ENCODE measurements at regions not wholly inside any gene's neighbourhood (a gene's known extent, or its start where the extent isn't known, plus 50 kb on each side); places are given as distances from the start of the nearest gene placed in this dataset.

DNA sequence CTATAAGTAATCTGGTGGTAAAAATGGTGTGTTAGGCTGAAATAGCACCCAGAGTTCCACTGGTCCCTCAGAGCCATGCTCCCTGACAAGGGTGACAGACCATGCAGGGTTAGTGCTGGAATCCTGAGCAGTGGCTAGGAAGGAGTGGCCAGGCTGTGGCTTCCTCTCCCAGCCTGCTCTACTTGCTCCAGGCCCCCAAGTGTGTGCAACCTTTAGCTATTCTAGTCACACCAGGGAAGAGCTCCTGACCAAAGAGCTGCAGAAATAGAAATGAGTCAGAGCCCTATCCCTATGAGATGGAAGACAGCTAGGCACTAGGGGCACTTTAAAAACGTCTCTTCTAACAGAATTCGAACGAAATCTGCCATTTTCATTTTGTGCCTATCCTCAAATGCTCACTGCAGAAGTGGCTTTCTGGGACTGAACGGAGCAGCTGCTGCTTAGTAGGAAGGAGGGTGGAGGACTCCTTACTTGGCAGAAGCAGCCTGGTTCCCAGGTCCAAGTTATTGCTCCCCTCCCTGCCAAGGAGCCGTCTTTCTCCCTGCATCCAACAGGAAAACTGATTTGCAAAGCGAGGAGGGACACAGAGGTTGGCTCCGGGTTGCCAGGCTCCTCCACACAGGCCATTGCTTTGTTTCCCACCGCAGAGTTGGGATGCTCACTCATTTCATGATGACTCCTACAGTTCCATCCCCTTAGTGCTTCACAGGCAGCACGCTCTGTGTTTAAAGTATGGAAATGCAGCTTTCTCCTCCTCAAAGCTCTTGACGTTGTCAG, 754.5 kb downstream of the C6orf118 start:
- no peak for DNase-seq

DNA sequence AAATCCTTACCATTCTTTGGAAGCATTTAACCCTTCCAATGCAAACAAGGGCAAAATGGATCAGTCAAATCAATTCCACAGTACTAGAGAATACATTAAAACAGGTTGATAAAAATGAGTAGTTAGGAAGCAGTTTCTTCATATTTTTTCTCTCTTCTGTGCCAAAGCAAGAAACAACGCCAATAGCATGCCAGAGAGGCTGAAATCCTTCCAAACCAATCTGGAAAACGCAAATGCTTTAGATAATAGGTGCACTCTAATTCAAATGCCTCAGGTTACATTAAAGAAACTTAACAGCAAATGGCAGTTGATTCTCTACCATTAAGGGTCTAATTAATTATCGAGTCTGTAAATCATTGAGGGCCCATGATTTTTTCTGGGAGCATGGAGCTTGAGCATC, 755.2 kb downstream of the C6orf118 start:
- DNase-seq: no peak

DNA sequence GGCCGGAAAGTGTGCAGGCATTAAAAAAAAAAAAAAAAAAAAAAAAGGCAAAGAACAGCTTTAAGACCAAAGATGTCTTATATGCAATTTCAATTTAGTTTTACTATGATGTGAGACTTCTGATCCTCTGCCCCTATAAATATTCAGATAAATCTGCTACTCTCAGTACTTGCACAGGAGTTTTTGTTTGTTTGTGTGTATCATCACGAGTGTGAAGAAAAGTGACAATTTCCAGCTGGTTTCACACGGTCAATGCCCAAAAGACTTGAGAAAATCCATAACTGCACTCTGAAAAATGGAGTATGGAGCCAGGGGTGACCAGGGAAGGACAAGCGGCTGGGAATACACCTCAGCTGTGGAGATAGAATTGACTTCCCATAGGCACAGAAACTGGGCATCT, 757.7 kb downstream of the C6orf118 start:
- DNase-seq: no peak

DNA sequence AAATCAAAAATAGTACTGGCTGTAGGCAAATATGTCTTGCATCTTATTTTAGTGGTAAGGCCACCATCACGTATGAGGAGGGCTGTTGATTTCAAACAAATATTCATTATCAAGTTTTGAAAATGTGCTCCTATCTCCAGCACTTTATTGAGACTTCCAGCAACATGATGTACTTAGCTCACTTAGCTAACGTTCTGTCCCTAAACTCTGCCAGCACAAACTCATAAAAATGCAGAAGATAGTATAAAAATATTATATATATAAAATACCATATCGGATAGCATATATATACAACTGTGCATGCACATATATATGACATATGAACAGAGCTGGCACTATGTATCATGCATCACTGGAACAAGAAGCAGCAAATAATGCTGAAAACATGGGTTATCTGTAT, 762.3 kb downstream of the C6orf118 start:
- DNase-seq: no peak

DNA sequence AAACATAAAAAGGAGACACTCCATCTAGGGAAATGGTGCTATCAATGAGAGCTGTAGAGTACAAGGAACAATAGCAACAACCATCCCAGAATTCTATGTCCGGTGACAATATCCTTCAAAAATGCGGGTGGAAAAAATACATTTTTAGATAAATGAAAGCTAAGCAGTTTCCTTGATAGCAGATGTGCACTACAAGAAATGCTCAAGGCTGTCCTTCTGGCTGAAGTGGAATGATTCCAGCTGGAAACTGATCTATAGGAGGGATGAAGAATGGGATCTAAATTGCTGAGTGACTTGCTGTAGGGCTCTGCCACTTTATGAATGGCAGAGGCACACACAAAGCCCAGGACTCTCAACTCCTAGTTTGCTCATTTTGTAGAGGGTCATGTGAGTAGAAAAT, 763.1 kb downstream of the C6orf118 start:
- DNase-seq: no peak

DNA sequence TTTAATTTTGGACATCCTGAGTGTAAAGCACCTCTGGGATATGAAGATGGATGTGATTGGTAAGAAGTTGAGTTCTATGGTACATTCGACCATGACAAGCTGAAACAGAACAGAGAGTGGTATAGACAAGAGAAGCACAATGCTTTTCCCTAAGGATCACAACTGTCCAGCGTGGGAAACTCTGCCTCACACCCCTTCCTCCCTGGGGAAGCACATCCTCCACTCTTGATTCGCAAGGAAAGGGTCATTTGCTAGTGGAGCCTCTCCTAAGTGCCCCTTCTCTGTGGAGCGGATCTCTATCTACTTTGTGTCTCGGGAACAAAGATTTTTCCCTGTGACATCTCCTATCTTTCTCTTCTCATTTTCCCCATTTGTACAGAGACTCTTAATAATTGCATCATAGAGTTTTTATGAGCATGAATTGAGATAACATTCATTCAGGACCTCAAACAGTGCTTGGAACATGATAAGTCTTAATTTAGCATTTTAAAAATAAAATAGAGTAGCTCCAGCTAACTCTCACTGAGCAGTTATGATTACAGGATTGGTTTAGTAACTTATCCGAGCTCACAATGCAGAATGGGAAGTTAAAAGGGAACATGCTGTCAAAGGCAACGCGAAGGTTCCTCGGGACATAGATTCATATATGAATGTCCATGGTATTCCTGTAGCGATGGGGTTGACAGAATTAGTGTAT, 775.2 kb downstream of the C6orf118 start:
- DNase-seq: no peak

DNA sequence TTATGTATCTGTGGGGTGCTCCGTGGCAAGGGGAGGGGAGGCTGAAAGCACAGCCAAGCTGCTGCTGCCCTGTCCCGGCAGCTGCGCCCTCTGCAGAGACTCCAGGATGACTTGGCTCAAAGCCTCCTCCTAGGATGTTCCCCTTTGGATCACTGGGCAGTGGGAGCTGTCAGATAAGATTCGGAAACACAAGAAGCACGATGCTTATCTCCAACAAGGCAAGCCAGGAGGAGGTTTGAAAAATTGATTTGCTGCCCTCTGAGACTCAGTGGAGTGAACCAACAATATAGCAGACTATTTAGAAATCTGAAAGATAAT, 776.4 kb downstream of the C6orf118 start:
- peak; percentile 8 for DNase-seq

DNA sequence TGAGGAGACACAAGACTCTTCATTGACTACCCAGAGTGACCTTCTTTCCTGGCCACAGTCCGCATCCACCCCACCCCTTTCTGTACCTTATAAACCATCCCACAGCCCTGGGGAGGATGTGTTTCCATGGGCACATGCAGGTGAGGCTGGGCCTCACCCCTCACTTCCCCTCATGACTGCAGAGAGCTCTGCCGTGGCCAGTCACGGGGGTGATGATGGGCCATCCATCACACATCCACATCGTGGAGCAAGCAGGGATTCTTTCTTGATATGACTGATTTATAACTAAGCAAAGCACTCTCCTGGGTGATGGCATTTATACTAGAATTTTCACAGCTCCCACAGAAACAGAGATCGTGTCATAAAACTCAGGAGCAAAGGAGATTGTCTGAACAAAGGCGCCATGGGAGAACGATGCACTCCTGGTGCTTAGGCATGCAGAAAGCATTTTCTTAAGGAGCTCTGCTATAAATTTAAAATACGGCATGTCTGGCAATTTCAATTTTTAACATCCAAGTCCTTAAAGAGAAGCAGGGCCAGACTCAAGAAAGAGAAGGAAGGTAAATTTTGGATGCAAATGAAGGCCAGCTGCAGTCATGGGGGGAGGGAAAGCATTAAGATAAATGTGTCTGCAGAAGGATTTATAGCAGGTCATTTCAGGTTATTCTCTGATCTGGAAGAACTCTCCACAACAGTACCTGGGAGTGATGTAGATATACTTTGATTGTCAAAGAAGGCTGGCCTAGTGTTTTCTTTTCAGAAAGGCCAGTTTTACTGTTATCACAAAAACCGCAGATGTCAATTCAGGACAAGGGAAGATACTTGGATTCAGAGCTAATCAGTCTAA, 777.0 kb downstream of the C6orf118 start:
- peak; percentile 27 for DNase-seq

DNA sequence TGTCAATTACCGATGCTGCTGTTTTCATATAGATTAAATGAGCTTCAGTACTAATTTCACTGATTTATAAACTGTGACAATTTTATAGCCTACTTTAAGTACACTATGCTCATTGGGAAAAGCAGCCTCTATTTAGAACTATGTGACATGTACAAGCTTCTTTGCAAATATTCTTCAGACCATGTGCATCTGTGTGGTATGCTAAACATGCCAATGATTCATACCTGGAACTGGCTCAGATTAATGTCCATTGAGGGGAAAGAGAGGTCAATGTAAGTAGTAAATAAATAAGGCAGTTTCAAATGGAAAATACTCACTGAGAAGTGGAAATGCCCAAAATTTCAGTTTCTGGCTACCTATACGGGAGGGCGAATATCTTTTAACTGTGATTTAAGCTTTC, 777.7 kb downstream of the C6orf118 start:
- no peak for DNase-seq

DNA sequence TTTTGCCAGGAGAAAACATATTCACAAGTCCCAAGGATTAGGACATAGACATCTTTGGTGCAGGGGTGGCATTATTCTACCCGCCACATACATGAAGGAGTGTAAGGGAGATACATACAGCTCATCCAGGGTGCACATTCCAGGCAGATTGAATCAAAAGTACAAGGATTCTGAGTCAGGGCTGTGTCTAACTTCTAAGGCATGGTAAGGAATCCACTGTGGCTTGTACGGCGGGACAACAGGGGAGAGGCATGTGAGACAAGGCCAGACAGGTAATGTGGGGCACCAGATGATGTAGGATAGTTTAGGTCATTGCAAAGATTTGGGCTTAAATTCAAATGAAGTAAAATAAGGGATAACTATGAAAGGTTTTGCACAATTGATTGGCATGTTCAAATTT, 780.9 kb downstream of the C6orf118 start:
- no peak for DNase-seq

DNA sequence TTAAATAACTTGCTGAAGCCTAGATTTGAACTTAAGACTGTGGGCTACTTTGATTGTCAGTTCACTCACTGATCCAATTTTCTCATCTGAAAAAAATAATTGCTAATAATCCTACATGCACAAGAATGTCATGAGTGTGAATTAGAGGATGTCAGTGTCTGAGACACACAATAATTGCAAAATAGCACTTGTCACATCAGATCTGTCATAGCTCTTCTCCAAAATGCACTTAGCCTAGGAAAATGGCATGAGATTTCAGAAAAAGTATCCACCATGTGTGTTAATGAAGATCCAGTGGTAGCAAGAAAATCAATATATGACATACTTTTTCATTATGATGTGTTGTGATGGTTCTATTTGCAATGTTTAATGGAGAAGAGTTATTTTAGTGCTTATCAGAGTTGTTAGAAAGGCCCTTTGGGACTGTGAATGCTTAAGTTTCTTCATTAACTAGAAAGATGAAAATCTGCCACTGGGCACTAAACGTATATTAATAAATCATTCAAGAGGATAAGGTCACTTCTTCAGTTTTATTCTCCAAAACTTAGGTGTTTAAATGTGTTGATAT, 786.2 kb downstream of the C6orf118 start:
- no peak for DNase-seq

DNA sequence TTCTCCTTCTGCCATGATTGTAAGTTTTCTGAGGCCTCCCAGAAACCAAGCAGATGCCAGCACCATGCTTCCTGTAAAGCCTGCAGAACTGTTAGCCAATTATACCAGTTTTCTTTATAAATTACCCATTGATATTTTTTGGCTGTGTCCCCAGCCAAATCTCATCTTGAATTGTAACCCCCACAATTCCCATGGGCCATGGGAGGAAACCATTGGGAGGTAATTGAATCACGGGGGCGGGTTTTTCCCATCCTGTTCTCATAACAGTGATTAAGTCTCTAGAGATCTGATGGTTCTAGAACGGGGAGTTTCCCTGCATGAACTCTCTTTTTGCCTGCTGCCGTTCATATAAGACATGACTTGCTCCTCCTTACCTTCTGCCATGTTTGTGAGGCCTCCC, 788.5 kb downstream of the C6orf118 start:
- DNase-seq: no peak

DNA sequence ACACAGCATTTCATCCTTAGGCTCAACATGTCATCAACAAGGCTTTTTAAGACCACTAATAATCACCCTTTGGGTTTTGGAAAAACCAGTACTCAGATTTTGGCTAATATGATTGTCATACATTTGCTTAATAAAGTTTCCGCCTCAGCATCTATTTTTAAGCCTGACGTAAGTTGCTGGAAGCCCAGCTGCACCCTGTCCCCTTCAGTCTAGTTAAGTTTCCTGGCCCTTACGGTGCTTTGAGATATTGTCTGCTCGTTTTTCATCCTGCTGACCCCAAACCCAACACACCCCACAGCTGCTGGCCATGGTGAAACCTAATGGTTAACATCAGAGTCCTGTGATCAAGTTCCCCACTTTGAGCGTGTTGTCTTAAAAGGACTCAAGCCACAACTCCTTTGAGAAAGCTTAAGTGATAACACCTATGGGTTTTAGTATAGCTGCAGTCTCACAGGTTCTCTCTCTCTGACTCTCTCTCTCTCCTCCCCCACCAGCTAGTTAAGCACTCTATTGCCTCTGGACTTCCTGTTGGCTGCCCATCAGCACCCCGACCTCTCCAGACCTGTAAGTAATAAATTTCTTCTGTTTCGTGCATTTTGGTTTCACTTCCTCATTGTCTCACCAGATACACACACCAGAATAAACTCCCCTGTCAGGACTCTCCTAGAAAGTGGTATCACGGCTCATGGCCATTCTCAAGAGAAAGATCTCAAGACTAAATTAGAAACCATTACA, 802.0 kb downstream of the C6orf118 start:
- peak; percentile 55 for DNase-seq

DNA sequence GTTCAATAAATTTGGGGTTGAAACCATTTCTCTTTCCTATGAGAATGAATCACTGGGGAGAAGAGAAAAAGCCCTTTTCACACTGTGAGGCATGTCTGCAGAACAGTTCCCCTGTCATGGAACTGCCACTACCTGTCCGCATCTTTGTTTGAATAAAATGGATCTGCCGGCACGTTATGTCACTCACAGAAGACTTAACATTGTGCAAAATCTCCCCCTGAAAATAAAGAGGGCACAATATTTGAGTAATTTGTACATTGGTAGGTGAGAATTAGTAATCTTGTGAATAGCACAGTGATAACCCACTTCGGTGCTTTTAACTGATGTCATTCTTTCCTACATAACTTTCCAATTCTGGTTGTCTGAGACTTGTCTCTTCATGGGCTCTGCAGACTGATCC, 804.0 kb downstream of the C6orf118 start:
- DNase-seq: no peak

DNA sequence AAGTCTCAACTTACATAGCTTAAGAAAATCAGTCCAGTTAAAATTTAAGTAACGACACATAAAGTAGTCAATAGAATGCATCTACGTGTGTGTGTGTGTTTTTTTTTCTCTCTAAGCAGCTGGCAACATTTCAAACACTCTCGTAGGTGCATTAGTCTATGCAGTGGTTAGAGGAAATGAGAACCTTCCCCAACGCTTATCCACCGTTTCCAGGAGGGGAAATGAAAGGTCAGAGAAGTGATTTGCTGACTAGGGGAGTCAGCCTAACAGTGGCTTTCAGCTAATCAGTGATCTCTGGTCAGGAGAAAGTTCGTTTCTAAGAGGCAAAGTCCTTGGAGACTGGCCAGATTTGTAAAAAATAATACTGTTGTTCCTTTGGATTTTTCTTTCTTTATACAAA, 806.6 kb downstream of the C6orf118 start:
- peak; percentile 22 for DNase-seq

DNA sequence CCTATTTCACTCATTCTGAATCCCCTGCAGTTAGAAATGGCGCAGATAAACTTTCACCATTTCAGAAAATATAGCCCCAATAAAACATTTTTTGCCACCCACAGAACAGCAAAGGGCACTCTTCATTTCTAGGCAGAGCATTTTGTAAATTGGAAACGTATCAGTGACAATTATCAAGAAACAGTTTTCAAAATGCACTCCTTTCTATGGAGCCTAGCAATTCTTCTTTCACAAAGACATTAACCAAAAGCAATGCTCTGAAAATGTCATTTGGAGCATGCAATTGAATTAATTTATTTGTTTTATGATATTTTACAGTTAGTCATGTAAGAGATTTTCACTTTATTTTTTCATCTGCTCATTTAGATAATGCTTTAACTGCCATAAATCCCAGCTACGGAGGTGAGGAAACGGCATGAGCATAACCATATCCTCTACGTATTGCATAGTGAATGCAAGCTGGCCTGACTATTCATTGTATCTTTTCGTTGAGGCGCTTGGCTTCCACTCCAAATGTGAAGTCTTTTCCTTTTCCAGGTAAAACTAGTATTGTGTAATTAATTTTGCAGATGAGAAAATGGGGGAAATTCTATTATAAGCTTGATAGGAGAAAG, 813.4 kb downstream of the C6orf118 start:
- no peak for DNase-seq

DNA sequence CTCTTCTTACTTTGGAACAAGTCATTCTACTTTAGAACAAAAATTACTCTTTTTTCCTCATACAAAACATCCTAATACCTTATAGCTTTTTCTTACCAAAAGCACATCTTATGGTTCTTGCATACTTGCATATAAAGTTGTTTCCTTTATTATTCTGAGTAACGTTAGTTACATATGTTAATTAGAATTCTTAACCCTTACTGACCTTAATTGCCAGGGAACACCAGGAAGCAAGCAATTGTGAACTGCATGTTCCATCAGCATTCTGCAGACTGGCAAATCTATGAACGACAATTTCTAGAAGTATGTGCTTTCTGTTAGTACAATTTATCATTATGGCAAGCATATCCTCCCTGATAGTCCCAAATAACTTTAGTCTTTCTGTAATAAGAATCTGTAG, 831.0 kb downstream of the C6orf118 start:
- DNase-seq: no peak

DNA sequence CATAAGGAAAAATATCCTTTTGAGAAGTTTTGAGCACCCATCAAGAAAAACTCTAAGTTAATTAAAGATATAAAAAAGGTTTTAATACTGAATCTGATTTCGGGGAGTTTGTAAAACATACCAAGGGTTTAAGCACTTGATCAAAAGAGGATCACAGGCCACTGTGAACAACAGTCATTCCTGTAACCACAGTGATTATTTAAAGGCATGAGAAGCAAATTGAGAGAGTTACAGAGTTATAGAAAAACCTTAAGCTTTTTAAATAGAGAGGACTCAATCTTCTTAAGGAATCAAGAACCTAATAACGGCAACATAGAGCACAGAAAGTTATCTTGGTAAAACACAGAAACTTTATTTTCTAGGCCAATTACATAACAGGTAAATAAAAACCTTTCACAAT, 831.6 kb downstream of the C6orf118 start:
- no peak for DNase-seq

DNA sequence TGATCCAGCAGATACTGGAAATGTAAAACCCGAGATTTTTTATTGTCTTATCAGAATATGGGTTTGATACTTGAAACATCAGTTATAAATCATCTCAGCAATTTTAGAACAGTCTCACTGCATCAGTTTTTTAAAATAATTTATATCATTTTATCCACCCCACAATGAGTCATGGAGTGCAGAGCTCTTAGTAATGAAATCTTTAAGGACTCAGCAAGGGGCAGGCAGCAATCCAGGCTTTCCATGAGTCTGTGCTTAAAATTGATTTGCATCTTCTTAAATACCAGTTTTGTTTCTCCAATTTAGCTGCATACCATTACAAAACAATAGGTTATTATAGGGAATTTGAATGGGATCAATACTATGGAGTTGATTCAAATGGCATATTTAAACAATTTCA, 832.3 kb downstream of the C6orf118 start:
- DNase-seq: no peak

DNA sequence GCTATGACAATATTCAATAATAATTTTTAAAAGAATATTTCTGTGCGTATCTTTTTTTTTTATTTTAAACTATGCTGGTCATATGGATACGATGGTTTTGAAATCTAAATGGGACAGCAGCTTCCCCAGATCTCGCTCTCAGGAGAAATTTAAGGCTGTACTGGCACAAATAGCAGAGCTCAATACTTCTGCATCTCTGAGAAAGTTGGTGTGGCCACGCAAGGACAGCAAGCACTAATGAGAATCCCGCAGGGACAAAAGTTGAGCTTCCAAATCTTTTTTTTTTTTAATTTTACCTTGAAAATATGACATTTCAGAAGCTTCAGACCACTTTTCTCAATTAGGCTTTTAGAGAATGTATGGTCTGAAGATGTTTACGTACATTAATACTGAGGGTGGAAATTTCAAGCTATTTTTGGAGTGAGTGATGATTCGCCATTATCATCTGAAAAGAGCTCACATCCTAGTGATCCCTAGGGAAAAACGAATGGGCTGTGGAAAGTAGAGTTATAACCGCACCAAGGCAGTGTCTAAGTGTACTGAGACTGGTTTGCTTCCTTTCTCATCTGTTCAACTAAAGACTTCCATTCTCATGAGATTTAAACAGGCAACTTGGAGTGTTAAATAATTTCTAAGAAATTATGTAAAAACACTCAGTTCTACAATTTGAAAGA, 840.0 kb downstream of the C6orf118 start:
- no peak for DNase-seq

DNA sequence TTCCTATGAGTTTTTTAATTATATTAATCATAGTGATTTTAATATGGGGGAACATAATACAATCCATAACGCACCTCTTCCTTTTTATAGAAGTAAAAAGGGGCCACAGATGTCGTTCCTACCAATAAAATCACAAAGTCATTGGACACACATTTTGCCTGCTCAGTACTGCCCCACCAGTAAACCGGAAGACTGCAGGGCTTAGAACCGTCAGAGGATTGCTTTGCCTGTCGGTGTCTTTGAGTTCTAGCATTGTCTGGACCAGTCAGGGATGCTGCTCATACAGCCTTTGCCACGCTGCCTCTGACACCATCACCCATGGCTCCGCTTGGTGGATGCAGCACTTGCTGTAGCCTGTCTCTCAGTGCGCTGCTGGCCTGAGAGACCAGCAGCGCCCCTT, 853.6 kb downstream of the C6orf118 start:
- DNase-seq: no peak
